ENCODE measurements at regions not wholly inside any gene's neighbourhood (a gene's known extent, or its start where the extent isn't known, plus 50 kb on each side); places are given as distances from the start of the nearest gene placed in this dataset.

DNA sequence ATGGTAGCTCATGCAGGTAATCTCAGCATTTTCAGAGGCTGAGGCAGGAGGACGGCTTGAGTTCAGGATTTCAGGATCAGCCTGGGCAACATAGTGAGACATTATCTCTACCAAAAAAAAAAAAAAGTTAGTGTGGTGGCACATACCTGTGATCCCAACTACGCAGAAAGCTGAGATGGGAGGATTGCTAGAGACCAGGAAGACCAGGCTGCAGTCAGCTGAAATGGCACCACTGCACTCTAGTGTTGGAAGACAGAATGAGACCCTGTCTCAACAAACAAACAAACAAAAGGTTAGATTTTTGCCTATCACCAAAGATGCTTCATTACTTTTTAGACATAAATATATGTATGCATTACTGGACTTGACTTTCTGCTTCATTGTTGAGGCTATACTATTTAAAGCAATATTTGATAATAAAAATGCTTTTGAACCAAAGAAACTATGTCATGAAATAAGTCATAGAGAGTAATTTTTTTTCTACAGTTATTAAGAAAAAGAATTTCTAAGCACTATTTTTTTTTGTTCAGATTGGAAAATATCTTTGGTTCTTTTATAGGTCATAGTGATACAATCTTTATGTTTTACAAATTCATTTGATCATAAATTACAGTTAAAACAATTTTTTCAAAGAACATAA is 1180.1 kb upstream of the ATXN8OS start:
- TF ChIP-seq, protein P1, sequence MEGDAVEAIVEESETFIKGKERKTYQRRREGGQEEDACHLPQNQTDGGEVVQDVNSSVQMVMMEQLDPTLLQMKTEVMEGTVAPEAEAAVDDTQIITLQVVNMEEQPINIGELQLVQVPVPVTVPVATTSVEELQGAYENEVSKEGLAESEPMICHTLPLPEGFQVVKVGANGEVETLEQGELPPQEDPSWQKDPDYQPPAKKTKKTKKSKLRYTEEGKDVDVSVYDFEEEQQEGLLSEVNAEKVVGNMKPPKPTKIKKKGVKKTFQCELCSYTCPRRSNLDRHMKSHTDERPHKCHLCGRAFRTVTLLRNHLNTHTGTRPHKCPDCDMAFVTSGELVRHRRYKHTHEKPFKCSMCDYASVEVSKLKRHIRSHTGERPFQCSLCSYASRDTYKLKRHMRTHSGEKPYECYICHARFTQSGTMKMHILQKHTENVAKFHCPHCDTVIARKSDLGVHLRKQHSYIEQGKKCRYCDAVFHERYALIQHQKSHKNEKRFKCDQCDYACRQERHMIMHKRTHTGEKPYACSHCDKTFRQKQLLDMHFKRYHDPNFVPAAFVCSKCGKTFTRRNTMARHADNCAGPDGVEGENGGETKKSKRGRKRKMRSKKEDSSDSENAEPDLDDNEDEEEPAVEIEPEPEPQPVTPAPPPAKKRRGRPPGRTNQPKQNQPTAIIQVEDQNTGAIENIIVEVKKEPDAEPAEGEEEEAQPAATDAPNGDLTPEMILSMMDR (IDR thresholded peaks at IDR 0.05) = peak in 9 of 12 donors; percentile 11 to 37 (median 26)
- TF ChIP-seq POLR2A (IDR thresholded peaks at IDR 0.05) = no peak

Measured in heart left ventricle (tissue), 13 donors.